ENCODE measurements at regions not wholly inside any gene's neighbourhood (a gene's known extent, or its start where the extent isn't known, plus 50 kb on each side); places are given as distances from the start of the nearest gene placed in this dataset.

DNA sequence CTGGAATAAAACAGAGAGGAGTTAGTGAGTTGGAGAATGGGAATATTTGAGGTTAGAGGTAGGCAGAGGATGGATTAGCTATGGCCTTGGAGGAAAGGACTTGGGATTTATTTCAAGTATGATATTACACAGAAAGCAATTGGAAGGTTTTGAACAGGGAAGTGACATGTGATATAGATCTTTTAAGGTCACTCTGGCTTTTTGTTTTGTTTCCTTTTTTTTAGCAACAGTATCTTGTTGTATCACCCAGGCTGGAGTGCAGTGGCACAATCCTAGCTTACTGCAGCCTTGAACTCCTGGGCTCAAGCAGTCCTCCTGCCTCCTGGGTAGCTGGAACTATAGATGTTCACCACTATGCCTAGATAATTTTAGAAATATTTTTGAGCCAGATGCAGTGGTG is 190.3 kb downstream of the UTRN start:
- Histone ChIP-seq H3K23me2 (ENCODE audit: low read depth, low read length) (no peaks in the 10 kb centered on the region; the same call in 1 of the 2 replicates), H3K9me3 (ENCODE audit: insufficient read depth in 2 of 2, low read depth in 1 of 2, low read length in 1 of 2) (peaks cover 0 to 7% of the 10 kb centered on the region in 2 experiments; a peak in 2 of 4 replicates), H3K4ac (replicated peaks; ENCODE audit: insufficient read length, low read depth, low read length) (no peak overlapping the region), H4K8ac (ENCODE audit: extremely low read depth, insufficient read depth, low read length) (no peak overlapping the region), H3K36me3 (ENCODE audit: control insufficient read depth in 2 of 4, insufficient read depth in 4 of 4, low read length in 3 of 4) (peaks cover 0 to 25% (median 8%) of the 10 kb centered on the region in 4 experiments; a peak in 4 of 8 replicates), H4K20me1 (replicated peaks in 1 of 2; ENCODE audit: control insufficient read depth in 1 of 2, insufficient read depth in 2 of 2, low read length in 2 of 2) (no peaks in the 10 kb centered on the region), H3K4me3 (ENCODE audit: extremely low read depth in 1 of 4, insufficient read depth in 2 of 4, low read depth in 3 of 4, low read length in 4 of 4) (no peak overlapping the region), H3K27ac (ENCODE audit: low read depth, low read length) (no peak overlapping the region), H3K56ac (replicated peaks; ENCODE audit: insufficient read length, low read depth, low read length) (no peak overlapping the region), H3K4me2 (ENCODE audit: insufficient read depth in 1 of 2, low read depth in 2 of 2, low read length in 2 of 2) (no peak overlapping the region), H4K91ac (replicated peaks; ENCODE audit: insufficient read length, low read length) (no peak overlapping the region), H3K18ac (ENCODE audit: extremely low read depth, low read length) (no peak overlapping the region), H3K9ac (replicated peaks in 1 of 4; ENCODE audit: extremely low read depth in 1 of 4, low read depth in 3 of 4, low read length in 3 of 4) (no peak overlapping the region), H2AFZ (ENCODE audit: low read length) (no peak overlapping the region), H2BK15ac (ENCODE audit: low read length) (no peak overlapping the region), H2BK20ac (ENCODE audit: low read length) (no peak overlapping the region), H3K79me2 (ENCODE audit: control insufficient read depth in 1 of 2, insufficient read depth in 2 of 2, low read length in 2 of 2) (no peaks in the 10 kb centered on the region), H4K5ac (ENCODE audit: insufficient read length, low read depth, low read length) (no peak overlapping the region), H3K27me3 (replicated peaks in 1 of 4; ENCODE audit: control insufficient read depth in 3 of 4, extremely low read depth in 1 of 4, insufficient read depth in 3 of 4, low read length in 3 of 4) (no peaks in the 10 kb centered on the region), H3K4me1 (replicated peaks in 1 of 4; ENCODE audit: control insufficient read depth in 3 of 4, insufficient read depth in 4 of 4, low read length in 3 of 4) (no peaks in the 10 kb centered on the region), H3K23ac (ENCODE audit: insufficient read length) (no peak overlapping the region), H2AK5ac (ENCODE audit: low read depth, low read length) (no peak overlapping the region), H2BK120ac (replicated peaks; ENCODE audit: low read depth, low read length) (no peak overlapping the region), H3K79me1 (ENCODE audit: low read depth, low read length) (no peaks in the 10 kb centered on the region), H2BK5ac (ENCODE audit: low read depth, low read length) (no peak overlapping the region), H2BK12ac (ENCODE audit: low read depth, low read length) (no peak overlapping the region), H3K14ac (ENCODE audit: insufficient read length) (no peak overlapping the region)
- CTCF ChIA-PET (ENCODE audit: partially characterized antibody), result interaction anchor here (0.6 kb wide), 1 partner anchor 675 kb away, joined by 3 read pairs; no protein-coding TSS in a partner anchor
- DNase-seq (ENCODE audit: low read depth in 1 of 2, low spot score in 2 of 2) (no peak), FAIRE-seq (no peak)
- POLR2A ChIA-PET (ENCODE audit: partially characterized antibody), result no interaction called here
- TF ChIP-seq SP2 (IDR thresholded peaks at IDR 0.05; ENCODE audit: low read length), result no peak
- TF ChIP-seq RNF2 (IDR thresholded peaks at IDR 0.05; ENCODE audit: borderline replicate concordance, low read depth, low read length, missing control alignments, poor library complexity, severe bottlenecking), result no peak
- TF ChIP-seq BRCA1 (IDR thresholded peaks at IDR 0.05; ENCODE audit: low read depth, low read length), result no peak
- TF ChIP-seq, protein P1, sequence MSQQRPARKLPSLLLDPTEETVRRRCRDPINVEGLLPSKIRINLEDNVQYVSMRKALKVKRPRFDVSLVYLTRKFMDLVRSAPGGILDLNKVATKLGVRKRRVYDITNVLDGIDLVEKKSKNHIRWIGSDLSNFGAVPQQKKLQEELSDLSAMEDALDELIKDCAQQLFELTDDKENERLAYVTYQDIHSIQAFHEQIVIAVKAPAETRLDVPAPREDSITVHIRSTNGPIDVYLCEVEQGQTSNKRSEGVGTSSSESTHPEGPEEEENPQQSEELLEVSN (IDR thresholded peaks at IDR 0.05), result no peak
- TF ChIP-seq, protein P2, sequence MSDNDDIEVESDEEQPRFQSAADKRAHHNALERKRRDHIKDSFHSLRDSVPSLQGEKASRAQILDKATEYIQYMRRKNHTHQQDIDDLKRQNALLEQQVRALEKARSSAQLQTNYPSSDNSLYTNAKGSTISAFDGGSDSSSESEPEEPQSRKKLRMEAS (IDR thresholded peaks at IDR 0.05), result no peak
- TF ChIP-seq POLR2A (IDR thresholded peaks at IDR 0.05; ENCODE audit: control extremely low read depth in 1 of 2, low read depth in 2 of 2, low read length in 2 of 2), result no peak
- TF ChIP-seq POLR2AphosphoS5 (IDR thresholded peaks at IDR 0.05; ENCODE audit: low read depth, low read length), result no peak

All from H1 (cell line).